Pancreas (tissue), 10 donors: ENCODE measurements at regions not wholly inside any gene's neighbourhood (a gene's known extent, or its start where the extent isn't known, plus 50 kb on each side); places are given as distances from the start of the nearest gene placed in this dataset.
A peak's percentile ranks its signal among the peaks of the same experiment; 100 is the strongest.

ENCODE experiments used
- ATAC-seq, 4 donors: fragments of 200-7000 bp; cut with Tn5 transposase; one replicate each; pipeline versions ENCODE4 v1.8.0 to v1.9.1; 2020; ENCODE audit warnings: mild to moderate bottlenecking in 4 of 4, moderate library complexity in 4 of 4
- DNase-seq, 6 donors: peaks; one replicate each; pipeline ENCODE4 v3.0.0-alpha.2; 2020
- FAIRE-seq: peaks from 2 replicates; lab custom pipeline; 2012; peaks lifted over from hg19 to GRCh38; lab: Jason Lieb, UNC
- H3K27ac ChIP-seq, 4 donors: fragments of 200-600 bp; sonication (generic); 1 replicate in 3 of 4; 2 replicates in 1 of 4; pipeline versions ENCODE4 v1.5.0 to v1.8.0; 2020
- H3K27me3 ChIP-seq, 4 donors: fragments of 200-600 bp; one replicate each; pipeline ENCODE4 v1.8.0; 2021
- H3K36me3 ChIP-seq, 3 donors: fragments of 200-600 bp; sonication (generic) in 1 of 3; one replicate each; pipeline versions ENCODE4 v1.5.0 to v1.8.0; 2020 to 2021
- H3K4me1 ChIP-seq, 3 donors: fragments of 200-600 bp; one replicate each; pipeline ENCODE4 v1.8.0; 2021
- H3K4me3 ChIP-seq, 4 donors: fragments of 200-600 bp; sonication (generic) in 2 of 4; one replicate each; pipeline versions ENCODE4 v1.5.0 to v1.8.0; 2020 to 2021
- H3K9me3 ChIP-seq, 4 donors: fragments of 200-600 bp; one replicate each; pipeline ENCODE4 v1.8.0; 2021
- WGBS, 2 donors: extraction: QIAGEN DNeasy Blood & Tissue Kit; methylation state at CpG; one replicate each; pipeline ENCODE4 v1.1.7; 2013; 5-methylcytosine and 5-hydroxymethylcytosine counted together
- intact Hi-C, 3 donors: fragments of 100-400 bp; cut with DNase I; formaldehyde crosslinking; loops; one replicate each; pipeline versions ENCODE4 v1.11.1 to v1.14.2; 2022
- TF ChIP-seq, protein P1 (sequence below), 4 donors: fragments of 200-600 bp; sonication (generic) in 3 of 4; IDR thresholded peaks; one replicate each; pipeline versions ENCODE4 v1.5.0 to v1.8.0; 2021; ENCODE audit warnings: antibody characterized with exemption in 4 of 4
- donor health status: healthy with polysubstance abuse.
- donor health status: DM: no; HTN: no; CAD: no; lungs with moderate emphysema.
- donor health status: DM: no; HTN: no; CAD: no.
- donor health status: control.
- donor health status: control.
- donor health status: Bipolar disorder and iron deficiency.
- donor health status: DM: yes; HTN: yes; CAD: no.
- donor health status: DM: no; HTN: no; CAD: no.
- donor health status: DM: no; HTN: no; CAD: no.
- donor health status: DM: yes; HTN: yes; CAD: no.

- no peak for DNase-seq
- TF ChIP-seq, protein P1, sequence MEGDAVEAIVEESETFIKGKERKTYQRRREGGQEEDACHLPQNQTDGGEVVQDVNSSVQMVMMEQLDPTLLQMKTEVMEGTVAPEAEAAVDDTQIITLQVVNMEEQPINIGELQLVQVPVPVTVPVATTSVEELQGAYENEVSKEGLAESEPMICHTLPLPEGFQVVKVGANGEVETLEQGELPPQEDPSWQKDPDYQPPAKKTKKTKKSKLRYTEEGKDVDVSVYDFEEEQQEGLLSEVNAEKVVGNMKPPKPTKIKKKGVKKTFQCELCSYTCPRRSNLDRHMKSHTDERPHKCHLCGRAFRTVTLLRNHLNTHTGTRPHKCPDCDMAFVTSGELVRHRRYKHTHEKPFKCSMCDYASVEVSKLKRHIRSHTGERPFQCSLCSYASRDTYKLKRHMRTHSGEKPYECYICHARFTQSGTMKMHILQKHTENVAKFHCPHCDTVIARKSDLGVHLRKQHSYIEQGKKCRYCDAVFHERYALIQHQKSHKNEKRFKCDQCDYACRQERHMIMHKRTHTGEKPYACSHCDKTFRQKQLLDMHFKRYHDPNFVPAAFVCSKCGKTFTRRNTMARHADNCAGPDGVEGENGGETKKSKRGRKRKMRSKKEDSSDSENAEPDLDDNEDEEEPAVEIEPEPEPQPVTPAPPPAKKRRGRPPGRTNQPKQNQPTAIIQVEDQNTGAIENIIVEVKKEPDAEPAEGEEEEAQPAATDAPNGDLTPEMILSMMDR (IDR thresholded peaks at IDR 0.05): no peak
- no peak for ATAC-seq
- no peak overlapping the region for H3K27ac ChIP-seq
- intact Hi-C loops: no loop called here
- FAIRE-seq: no peak
- no peak overlapping the region for H3K4me3 ChIP-seq
- WGBS, 2 donors: 89 to 96% methylated on average over 41 of the region's 41 CpGs
- no peaks in the 10 kb centered on the region for H3K36me3 ChIP-seq
- H3K4me1 ChIP-seq: no peaks in the 10 kb centered on the region
- H3K9me3 ChIP-seq: no peaks in the 10 kb centered on the region
- H3K27me3 ChIP-seq: no peaks in the 10 kb centered on the region
These were observed 173.8 kb downstream of the TMEM18 start for GRCh38 chr2:503288-503999.

GRCh38 chr2:502831-503230 is 174.4 kb downstream of the TMEM18 start:
- 87 to 96% methylated on average over 35 of the region's 35 CpGs for WGBS, 2 donors

DNA sequence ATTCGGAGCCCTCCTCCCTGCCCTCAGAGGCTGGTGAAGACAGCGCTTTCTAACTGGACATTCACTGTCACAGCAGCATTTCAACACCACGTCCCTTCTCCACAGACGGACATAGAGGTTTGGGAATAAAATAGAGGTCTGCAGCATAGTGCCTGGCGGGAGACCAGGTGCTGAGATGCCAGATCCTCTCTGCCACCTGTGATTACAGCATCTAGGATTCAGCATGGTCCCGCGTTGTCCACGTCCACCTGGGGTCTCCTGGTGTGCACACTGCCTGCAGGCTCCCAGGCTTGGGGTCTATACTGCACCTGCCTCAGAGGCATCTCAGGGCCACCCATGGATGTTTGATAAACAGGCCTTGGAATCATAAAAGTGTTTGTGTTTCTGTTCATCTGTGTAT is 175.5 kb downstream of the TMEM18 start:
- intact Hi-C loops: no loop called here

More at GRCh38 chr2:502831-503230, 174.4 kb downstream of the TMEM18 start:
- Histone ChIP-seq H3K4me1 (no peaks in the 10 kb centered on the region), H3K4me3 (no peak overlapping the region), H3K27me3 (no peaks in the 10 kb centered on the region), H3K27ac (no peak overlapping the region), H3K36me3 (no peaks in the 10 kb centered on the region), H3K9me3 (no peaks in the 10 kb centered on the region)
- ATAC-seq: no peak
- TF ChIP-seq, protein P1 (IDR thresholded peaks at IDR 0.05): no peak
- intact Hi-C loops: no loop called here
- FAIRE-seq: no peak
- DNase-seq: no peak

DNA sequence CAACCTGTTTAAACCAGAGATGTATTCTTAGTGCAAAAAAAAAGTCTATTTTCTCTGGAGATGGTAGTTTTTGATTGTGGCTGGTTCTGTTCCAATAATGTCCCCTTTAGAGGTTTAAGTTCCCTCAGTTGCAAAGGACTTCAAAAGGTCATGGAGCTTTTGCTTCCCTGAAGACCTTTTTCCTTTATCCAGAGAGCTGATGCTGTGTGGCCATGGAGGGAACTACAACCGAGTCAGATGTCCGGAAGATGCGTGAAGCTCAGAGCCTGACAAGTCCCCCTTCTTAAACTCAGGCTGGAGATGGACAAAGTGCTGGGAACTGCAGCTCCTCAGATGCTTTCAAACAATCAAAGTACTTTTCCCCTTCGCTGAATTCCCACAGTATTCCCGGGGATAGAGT is 176.1 kb downstream of the TMEM18 start:
- DNase-seq (no peak), ATAC-seq (no peak), FAIRE-seq (no peak)
- Histone ChIP-seq H3K4me3 (no peak overlapping the region), H3K36me3 (no peaks in the 10 kb centered on the region), H3K4me1 (no peaks in the 10 kb centered on the region), H3K27me3 (no peaks in the 10 kb centered on the region), H3K9me3 (no peaks in the 10 kb centered on the region), H3K27ac (no peak overlapping the region)
- intact Hi-C loops: no loop called here
- WGBS, 2 donors: 29 to 37% methylated on average over 5 of the region's 5 CpGs
- TF ChIP-seq, protein P1 (IDR thresholded peaks at IDR 0.05): peak in 2 of 4 donors; percentile 19 to 24

More for the DNA sequence above, 175.5 kb downstream of the TMEM18 start:
- no peak overlapping the region for H3K4me3 ChIP-seq
- H3K9me3 ChIP-seq: no peaks in the 10 kb centered on the region
- no peak for FAIRE-seq
- no peak for DNase-seq
- WGBS, 2 donors: 70 to 76% methylated on average over 8 of the region's 8 CpGs
- TF ChIP-seq, protein P1 (IDR thresholded peaks at IDR 0.05): no peak
- H3K27me3 ChIP-seq: no peaks in the 10 kb centered on the region
- no peak for ATAC-seq
- H3K27ac ChIP-seq: no peak overlapping the region
- no peaks in the 10 kb centered on the region for H3K4me1 ChIP-seq
- no peaks in the 10 kb centered on the region for H3K36me3 ChIP-seq

DNA sequence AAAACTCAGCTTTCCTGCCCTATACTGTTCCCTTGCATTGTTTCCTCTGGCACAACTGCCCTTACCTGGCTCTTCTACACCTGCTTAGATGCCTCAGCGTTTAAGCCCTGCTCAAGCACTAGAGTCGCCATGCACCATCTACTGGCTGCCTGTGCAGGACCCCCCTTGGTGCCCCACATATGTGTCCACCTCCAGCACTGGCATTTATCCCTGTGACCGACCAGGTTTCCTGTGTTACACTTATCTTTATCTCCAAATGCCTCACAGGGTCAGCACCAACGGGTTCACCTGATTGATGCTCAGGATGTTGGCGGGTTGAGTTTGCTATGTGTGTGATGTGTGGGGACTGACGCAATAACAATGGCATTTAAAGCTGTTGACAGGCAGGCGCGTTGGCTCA is 177.5 kb downstream of the TMEM18 start:
- intact Hi-C loops: no loop called here
- H3K27ac ChIP-seq: no peak overlapping the region
- no peaks in the 10 kb centered on the region for H3K9me3 ChIP-seq
- 59 to 65% methylated on average over 8 of the region's 8 CpGs for WGBS, 2 donors
- no peak overlapping the region for H3K4me3 ChIP-seq
- H3K27me3 ChIP-seq: no peaks in the 10 kb centered on the region
- H3K36me3 ChIP-seq: no peaks in the 10 kb centered on the region
- ATAC-seq (no peak), DNase-seq (no peak), FAIRE-seq (no peak)
- H3K4me1 ChIP-seq: no peaks in the 10 kb centered on the region
- TF ChIP-seq, protein P1 (IDR thresholded peaks at IDR 0.05): no peak
